HG02970 (cell line): ENCODE measurements at regions not wholly inside any gene's neighbourhood (a gene's known extent, or its start where the extent isn't known, plus 50 kb on each side); places are given as distances from the start of the nearest gene placed in this dataset.

Experiments used
- ATAC-seq: cut with Tn5 transposase; IDR thresholded peaks from one replicate; pipeline ENCODE4 v1.9.1; 2021; ENCODE audit warnings: mild to moderate bottlenecking, moderate library complexity, moderate number of reproducible peaks; ENCODE audit not compliant: unreplicated experiment, low FRiP score

DNA sequence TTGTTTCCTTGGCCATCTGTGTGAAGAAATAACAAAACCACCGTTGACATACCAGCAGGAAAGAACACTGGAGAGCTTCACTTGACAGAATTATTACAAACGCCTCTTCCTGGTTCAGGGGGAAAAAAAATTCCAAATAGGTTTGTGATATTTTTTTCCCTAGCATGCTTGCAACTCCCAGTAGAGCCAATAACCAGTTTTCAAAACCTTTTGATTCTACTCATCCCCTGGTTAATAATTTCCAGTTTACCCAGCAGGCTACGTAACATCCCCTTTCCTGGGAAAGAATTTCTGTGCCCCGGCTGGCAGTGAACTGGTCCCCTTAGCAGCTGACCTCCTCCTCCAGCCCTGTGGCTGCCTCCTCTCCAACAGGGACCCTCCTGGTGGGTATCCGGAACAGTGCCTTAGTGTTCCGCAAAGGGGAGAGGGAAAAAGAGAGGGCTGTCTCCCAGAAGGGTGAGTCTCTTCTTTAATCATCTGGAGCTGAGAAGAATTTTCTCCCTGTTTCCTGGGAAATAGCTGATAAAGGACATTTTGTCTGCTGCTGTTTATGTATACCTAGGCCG is 72.8 kb upstream of the BOD1 start:
- ATAC-seq = no peak

DNA sequence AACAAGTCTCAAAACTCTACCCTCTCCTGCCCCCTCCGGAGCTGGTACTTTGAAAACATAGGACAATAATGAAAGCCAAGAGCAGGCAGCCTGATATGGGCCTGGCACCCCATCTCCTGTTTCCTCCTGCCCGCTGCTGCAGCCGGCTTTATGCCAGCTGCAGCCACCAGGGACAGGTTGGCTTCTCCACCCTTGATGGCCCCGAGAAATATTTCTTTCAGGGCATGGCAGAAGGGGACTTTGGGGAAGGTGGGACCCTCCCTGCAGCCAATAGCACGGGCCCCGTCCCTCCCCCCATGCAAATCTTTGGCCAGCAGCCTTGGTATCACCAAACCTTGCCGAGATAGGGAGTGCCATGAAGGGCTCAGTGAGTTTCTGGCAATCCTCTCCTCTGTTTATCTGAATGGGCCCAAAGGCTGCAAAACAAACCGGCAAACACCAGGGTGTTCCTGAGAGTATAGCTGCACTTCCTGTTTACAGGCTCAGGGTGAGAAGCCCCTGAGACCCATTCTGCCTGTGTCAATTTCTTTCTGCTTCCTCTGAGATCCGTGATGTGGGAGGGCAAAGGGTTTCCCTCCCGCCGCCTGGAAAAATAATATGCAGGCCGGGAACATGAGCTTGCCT is 73.4 kb upstream of the BOD1 start:
- no peak for ATAC-seq

GRCh38 chr5:173691931-173692330 is 75.5 kb upstream of the BOD1 start:
- no peak for ATAC-seq

DNA sequence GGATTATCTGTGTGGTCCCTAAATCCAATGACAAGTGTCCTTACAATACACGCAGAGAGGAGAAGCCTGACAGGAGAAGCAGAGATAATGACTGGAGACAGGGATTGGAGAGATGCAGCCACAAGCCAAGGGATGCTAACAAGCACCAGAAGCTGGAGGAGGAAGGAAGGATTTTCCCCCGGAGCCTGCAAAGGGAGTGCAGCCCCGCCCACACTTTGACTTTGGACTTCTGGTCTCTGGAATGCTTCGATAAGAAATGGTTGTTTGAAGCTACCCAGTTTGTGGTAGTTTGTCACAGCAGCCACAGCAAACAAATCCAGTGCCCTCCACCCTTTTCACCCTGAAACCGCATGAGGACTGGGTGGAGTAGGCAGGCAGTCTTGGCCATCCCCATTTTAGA is 77.2 kb upstream of the BOD1 start:
- ATAC-seq = no peak

DNA sequence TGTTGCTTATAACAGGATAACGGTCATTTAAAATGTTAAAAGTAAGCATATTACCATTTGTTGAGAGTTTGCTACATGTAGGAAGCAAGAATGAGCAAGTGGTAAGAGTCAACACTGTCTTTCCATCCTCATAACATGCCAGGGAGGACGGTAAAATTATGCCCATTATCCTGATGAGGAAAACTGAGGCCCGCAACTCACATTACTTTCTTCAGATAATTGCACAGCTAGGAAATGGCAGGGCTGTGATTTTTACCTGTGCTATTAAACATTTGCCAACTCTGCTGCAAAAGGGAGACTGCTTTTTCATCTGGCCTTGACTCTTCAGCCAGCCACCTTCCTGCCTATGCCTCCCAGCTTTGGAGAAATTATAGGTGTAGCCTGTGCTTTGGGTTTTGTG is 79.8 kb upstream of the BOD1 start:
- no peak for ATAC-seq

GRCh38 chr5:173697931-173698579 is 81.6 kb upstream of the BOD1 start:
- ATAC-seq = no peak

DNA sequence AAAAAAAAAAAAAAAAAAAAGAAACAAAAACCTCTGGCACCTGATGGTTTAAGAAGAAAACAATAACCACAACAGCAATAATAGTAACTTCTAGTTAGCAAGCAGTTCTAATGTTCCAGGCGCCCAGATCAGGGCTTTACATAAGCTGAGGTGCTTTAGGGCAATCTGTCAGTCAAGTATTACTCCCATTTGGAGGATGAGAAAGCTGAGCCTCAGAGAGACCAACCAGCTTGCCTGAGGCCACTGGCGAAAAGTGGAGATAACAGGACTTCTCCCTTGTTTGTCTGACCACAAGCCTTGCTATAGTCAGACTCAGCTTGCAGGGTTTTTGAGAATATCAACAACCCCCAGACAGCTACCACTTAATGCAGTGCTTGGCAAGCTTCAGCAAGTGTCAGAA is 83.5 kb upstream of the BOD1 start:
- no peak for ATAC-seq

DNA sequence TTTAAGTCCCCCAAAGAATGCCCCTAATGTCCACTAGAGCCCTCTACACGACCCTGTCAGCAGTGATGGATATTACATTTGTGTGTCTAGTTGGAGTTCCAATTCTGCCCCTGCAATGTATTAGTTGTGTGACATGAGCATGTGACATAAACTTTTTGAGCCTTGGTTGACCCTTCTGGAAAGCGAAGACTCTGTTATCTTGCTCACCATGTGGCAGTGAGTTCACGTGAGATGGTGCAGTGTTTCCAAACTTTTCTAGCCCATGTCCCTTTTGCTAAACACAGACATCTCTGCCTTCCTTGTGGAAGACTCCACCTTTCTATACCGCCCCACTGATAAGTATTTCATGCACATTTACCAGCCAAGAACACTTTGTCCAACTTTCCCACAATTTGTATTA is 87.0 kb upstream of the BOD1 start:
- no peak for ATAC-seq

GRCh38 chr5:173704615-173705511 is 88.4 kb upstream of the BOD1 start:
- ATAC-seq = no peak

- ATAC-seq = no peak
Observed at GRCh38 chr5:173705512-173706044, 89.1 kb upstream of the BOD1 start.

DNA sequence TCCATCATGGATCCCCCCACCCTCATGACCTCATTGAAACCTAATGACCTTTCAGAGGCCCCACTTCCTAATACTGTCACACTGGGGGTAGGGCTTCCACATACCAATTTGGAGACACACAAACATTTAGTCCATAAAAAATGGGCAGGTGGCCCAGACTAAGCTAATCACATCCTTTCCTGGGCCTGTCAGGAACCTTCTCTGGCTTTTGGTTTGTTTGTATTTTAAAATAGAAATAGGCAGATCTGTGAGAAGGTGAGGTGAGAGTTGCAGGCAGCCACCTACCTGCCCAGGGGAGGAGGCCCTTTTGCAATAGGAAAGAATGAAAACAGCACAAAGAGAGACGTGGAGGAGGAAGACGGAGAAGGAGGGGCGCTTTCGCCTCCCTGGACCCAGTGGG is 90.2 kb upstream of the BOD1 start:
- no peak for ATAC-seq

DNA sequence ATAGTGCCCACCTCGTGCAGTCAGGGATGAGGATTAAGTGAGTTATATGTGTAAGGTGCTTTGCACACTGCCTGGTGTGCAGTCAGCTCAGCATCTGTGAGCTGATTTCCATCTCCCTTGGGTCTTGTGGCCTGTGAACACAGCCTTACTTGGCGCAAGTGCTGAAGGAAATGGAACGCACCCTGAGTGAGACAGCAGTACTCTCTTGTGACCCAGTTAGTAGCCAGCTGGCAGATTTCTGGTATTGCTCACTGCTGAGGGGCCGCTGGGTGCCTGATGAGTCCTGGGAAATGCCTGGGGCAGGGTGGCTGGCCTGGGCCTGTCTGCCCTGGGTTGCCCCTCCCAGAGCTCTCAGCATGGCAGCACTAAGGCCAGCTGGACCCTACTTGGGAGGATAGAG is 90.9 kb upstream of the BOD1 start:
- no peak for ATAC-seq

DNA sequence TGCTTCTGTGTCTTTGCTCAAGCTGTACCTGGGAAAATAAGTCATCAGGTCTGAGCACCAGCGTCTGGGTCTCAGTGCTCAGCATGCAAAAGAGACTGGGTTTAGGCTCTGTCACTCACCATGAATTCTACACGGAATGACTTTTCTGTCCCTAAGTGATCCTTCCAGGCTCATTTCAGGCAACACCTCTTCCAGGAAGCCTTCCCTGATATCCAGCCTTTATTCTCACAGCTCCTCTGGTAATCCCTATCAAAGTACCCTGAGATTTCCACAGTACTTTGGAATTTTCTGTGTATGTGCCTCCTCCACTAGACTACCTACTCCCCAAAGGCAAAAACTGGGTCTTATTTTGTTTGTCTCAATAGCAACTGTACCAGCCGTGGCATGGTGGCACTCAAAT is 92.7 kb upstream of the BOD1 start:
- no peak for ATAC-seq

DNA sequence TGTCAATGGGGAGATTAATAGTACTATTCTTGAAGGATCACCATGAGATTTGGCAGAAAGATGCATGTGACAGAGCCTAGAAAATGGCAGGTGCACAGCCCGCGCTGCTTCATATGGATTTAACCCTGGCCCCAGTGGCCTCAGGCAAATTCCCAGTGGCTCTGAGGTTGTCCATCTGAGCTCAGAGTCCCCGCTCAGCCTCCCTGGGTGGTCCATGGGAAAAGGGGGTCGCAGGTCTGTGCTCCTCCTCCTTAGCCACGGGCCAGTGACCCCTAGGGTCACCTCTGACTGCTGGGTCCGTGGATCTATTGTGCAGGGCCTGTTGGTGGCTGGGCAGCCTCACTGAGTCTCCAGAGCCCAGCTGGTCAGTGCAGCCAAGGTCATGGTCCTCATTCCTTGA is 93.3 kb upstream of the BOD1 start:
- no peak for ATAC-seq

DNA sequence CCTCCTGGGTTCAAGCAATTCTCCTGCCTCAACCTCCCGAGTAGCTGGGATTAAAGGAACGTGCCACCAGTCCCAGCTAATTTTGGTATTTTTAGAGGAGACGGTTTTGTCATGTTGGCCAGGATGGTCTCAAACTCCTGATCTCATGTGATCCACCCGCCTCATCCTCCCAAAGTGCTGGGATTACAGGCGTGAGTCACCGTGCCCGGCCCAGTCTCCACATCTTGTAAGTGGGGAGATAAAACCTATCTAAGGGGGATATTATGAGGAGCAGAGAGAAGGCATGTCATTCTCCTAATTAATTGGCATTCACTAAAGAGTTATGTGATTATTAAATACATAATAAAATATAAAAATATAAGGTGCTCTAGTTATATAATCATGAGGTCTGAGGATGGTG is 94.1 kb upstream of the BOD1 start:
- no peak for ATAC-seq

DNA sequence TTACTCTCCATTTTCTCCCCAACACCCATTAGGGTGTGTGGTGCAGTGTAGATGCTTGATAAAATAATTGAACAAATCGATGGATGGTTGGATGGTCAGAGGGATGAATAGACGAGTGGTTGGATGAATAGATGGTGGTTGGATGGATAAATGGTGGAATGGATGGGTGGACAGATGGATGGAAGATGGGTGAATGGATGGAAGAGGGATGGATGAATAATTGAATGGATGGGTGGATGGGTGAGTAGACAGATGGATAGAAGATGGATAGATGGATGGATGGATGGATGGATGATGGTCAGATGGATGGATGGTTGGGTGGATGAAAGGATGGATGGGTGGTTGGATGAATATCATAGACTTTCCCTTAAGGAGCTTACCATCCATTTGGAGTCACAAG is 95.0 kb upstream of the BOD1 start:
- ATAC-seq = no peak

GRCh38 chr5:173712609-173713175 is 96.2 kb upstream of the BOD1 start:
- no peak for ATAC-seq

DNA sequence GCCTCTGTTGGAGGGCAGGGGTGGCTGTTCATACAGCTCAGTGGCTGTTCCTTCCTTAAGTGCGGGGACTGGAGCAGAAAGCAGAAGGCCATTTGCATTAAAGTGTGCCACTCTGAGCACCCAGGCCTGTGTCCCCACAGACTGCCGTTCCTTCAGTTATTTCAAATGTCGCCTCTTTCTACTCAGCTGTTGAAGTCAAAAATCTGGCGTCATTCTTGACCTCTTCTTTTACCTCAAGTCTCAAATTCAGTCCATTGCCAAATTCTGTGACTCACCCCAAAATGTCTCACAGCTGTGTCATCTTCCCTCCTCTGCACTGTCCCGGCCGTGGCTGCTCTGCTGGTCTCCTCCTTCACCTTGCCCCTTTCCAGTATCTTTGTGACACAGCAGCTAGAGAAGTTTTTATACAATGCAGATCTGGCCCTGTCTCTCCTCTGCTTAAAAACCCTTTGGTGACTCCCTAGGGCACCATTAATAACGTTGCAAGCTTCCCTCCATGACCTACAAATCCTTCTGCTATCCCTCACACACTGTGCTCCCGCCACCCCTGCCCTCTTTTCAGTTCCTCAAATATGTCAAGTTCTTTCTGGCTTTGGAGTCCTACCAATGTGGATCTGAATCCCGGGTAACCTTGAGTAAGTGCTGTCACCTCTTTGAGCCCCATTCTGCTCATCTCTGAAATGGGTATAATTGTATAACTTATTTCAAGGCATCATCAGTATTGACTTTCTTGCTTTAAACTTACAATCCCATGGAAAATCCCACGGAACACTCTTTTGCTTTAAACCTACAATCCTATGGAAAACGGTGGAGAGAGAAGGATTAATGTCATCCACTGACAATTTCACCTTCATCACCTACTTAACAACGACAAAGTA is 98.3 kb upstream of the BOD1 start:
- ATAC-seq = no peak

GRCh38 chr5:173715607-173716006 is 99.2 kb upstream of the BOD1 start:
- no peak for ATAC-seq
